Neural crest cell (in vitro differentiated cells): ENCODE measurements at regions not wholly inside any gene's neighbourhood (a gene's known extent, or its start where the extent isn't known, plus 50 kb on each side); places are given as distances from the start of the nearest gene placed in this dataset.

Source experiments
- DNase-seq: peaks from one replicate; pipeline ENCODE4 v3.0.0; 2021; ENCODE audit warnings: low read depth, mixed read lengths, low spot score
- H3K27ac Mint-ChIP-seq: one replicate; pipeline ENCODE4 v1.8.0; 2021; ENCODE audit warnings: mild to moderate bottlenecking, mixed read lengths; ENCODE audit not compliant: unreplicated experiment
- H3K27me3 Mint-ChIP-seq: 2 replicates; pipeline ENCODE4 v1.8.0; 2021; ENCODE audit warnings: low read depth, mild to moderate bottlenecking, mixed read lengths
- H3K36me3 Mint-ChIP-seq: 2 replicates; pipeline ENCODE4 v1.8.0; 2021; ENCODE audit warnings: low read depth, mild to moderate bottlenecking, mixed read lengths
- H3K4me1 Mint-ChIP-seq: 2 replicates; pipeline ENCODE4 v1.8.0; 2021; ENCODE audit warnings: mixed read lengths
- H3K4me3 Mint-ChIP-seq: one replicate; pipeline ENCODE4 v1.8.0; 2021; ENCODE audit warnings: mild to moderate bottlenecking, mixed read lengths
- H3K9me3 Mint-ChIP-seq: 2 replicates; pipeline ENCODE4 v1.8.0; 2021; ENCODE audit warnings: mixed read lengths
- TF ChIP-seq, protein P1 (sequence below): fragments of 200-600 bp; sonication (generic); conservative IDR thresholded peaks from 2 replicates; pipeline ENCODE4 v1.5.0; 2021; ENCODE audit warnings: antibody characterized with exemption, mild to moderate bottlenecking

DNA sequence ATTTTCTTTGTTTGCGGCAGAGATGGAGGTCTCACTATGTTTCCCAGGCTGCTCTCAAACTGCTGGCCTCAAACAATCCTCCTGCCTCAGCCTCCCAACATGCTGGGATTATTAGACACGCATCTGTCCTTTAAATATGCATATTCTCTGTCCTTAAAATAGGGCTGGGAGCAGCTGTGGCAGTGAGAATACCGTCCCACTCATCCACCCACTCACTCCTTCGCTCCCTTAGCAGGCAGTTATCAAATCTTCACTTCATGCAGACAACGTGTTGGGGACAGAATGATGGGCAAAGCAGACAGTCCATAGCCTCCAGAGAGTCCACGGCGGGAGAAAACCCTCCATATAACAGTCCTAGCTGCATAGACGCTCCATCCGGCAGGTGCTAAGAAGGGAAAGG is 179.4 kb downstream of the ZBTB18 start:
- peaks cover 8% of the 10 kb centered on the region for H3K4me1 Mint-ChIP-seq
- H3K9me3 Mint-ChIP-seq, result no peaks in the 10 kb centered on the region
- TF ChIP-seq, protein P1, sequence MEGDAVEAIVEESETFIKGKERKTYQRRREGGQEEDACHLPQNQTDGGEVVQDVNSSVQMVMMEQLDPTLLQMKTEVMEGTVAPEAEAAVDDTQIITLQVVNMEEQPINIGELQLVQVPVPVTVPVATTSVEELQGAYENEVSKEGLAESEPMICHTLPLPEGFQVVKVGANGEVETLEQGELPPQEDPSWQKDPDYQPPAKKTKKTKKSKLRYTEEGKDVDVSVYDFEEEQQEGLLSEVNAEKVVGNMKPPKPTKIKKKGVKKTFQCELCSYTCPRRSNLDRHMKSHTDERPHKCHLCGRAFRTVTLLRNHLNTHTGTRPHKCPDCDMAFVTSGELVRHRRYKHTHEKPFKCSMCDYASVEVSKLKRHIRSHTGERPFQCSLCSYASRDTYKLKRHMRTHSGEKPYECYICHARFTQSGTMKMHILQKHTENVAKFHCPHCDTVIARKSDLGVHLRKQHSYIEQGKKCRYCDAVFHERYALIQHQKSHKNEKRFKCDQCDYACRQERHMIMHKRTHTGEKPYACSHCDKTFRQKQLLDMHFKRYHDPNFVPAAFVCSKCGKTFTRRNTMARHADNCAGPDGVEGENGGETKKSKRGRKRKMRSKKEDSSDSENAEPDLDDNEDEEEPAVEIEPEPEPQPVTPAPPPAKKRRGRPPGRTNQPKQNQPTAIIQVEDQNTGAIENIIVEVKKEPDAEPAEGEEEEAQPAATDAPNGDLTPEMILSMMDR, result no peak
- no peaks in the 10 kb centered on the region for H3K36me3 Mint-ChIP-seq
- H3K27me3 Mint-ChIP-seq, result peaks cover 8% of the 10 kb centered on the region
- no peak overlapping the region for H3K27ac Mint-ChIP-seq
- no peak overlapping the region for H3K4me3 Mint-ChIP-seq
- no peak for DNase-seq

DNA sequence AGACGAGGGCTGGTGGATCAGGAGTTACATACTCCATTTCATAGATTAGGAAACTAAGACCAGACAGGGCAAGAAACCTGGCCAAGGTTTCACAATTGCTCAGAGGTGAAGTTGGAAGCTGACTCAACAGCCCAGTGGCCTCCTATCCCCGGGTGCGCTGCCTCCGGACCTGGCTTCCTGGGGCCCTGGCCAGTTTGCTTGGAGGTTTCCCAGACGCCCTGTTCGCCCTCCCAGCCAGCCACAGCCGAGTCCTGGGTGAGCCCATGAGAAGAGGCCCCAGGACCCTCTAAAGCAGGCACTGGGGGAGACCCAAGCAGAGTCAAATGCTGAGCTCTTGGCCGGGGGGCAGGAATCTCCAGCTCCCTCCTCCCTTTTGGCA is 180.1 kb downstream of the ZBTB18 start:
- Mint-ChIP-seq H3K4me3 (peak overlapping the region; percentile 50), H3K27me3 (peaks cover 8% of the 10 kb centered on the region), H3K9me3 (no peaks in the 10 kb centered on the region), H3K27ac (no peak overlapping the region), H3K36me3 (no peaks in the 10 kb centered on the region), H3K4me1 (peaks cover 8% of the 10 kb centered on the region)
- TF ChIP-seq, protein P1, result no peak
- no peak for DNase-seq

DNA sequence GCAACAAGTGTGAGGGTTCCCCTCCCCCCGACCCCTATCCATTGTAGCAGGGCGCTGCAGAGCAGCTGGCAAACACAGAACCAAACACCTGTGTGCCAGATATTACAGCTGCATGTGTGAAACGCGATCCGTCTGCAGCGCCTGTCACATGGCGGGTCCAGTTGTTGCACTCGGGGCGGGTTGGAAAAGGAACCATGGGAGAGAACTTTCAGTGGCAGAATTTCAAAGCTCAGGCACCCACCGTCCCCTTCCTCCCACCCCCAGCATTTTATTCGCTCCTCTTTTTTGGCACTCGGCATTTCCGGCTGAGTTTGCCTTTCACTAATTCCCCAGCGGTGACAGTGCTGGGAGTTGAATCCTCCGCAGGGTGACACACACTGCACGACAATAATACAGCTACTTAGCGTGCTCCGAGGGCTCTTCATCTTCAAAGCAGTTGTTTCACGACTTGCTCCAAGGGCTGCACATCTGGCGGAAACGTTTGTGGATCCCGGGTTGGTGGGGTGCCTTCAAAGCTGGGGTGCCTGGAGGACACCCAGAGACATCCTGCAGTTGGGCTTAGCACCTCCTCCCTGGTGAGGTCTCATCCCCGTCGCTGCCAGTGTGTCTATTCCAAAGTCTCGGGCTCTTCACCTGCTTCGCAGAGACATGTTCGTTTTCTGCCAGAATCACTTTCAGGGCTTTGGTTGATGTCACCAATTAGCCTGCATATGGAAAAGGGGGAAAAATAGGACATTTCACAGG is 180.7 kb downstream of the ZBTB18 start:
- H3K9me3 Mint-ChIP-seq, result peaks cover 2% of the 10 kb centered on the region
- peaks cover 8% of the 10 kb centered on the region for H3K4me1 Mint-ChIP-seq
- H3K4me3 Mint-ChIP-seq, result peak overlapping the region; percentile 50
- H3K36me3 Mint-ChIP-seq, result no peaks in the 10 kb centered on the region
- peak overlapping the region; percentile 78 for H3K27ac Mint-ChIP-seq
- H3K27me3 Mint-ChIP-seq, result peaks cover 8% of the 10 kb centered on the region
- TF ChIP-seq, protein P1, result no peak
- no peak for DNase-seq

DNA sequence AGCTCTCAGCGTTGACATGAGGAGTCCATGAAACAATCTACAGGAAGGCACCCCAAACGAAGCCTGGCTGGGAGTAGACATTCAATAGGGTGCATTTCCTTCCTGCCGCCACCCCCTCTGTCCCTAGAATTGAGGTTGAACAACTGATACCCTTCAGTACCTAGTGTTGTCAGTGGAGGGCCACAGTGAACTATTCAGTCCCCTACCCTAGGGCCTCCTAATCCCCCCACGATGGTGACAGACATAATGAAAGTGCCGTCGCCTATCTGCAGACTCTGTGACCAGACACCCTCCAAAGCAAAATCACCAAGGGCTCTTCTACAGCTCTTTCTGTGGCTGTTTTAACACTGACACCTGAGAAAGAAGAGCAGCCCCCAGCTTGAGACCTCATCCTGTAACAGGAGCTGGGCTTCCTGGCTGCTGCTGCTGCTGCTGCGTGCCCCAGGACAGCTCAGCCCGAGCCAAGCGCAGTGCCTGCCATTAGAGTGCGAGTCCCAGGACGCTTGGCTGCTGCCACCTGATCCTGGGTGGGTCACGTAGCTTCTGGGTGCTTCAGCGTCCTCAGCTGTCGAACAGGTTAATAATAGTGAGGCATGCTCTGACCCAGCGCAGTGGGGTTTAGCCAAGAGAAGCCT is 183.0 kb downstream of the ZBTB18 start:
- Mint-ChIP-seq H3K27me3 (peaks cover 8% of the 10 kb centered on the region), H3K4me3 (no peak overlapping the region), H3K36me3 (no peaks in the 10 kb centered on the region), H3K27ac (no peak overlapping the region), H3K4me1 (peaks cover 8% of the 10 kb centered on the region), H3K9me3 (peaks cover 2% of the 10 kb centered on the region)
- no peak for DNase-seq
- TF ChIP-seq, protein P1, result no peak

DNA sequence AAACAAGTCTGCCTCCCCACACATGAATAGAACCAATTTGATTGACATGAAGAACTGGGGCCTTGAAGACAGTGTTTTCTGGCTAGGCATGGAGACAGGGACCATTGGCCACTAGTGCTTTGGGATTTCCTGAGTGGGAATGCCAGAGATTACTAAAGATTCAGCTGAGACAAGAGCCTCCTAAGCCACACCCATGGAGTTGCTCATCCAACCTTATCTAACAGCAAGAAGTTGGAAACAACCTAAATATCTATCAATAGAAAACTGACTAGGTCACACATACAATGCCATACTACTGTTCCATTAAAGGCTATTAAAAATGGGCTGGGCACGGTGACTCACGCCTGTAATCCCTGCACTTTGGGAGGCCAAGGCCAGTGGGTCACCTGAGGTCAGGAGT is 184.1 kb downstream of the ZBTB18 start:
- H3K9me3 Mint-ChIP-seq, result peaks cover 2% of the 10 kb centered on the region
- no peak overlapping the region for H3K4me3 Mint-ChIP-seq
- H3K4me1 Mint-ChIP-seq, result peaks cover 8% of the 10 kb centered on the region
- no peaks in the 10 kb centered on the region for H3K36me3 Mint-ChIP-seq
- H3K27me3 Mint-ChIP-seq, result peaks cover 8% of the 10 kb centered on the region
- TF ChIP-seq, protein P1, result no peak
- no peak overlapping the region for H3K27ac Mint-ChIP-seq
- no peak for DNase-seq
